ENCODE measurements at regions not wholly inside any gene's neighbourhood (a gene's known extent, or its start where the extent isn't known, plus 50 kb on each side); places are given as distances from the start of the nearest gene placed in this dataset.

DNA sequence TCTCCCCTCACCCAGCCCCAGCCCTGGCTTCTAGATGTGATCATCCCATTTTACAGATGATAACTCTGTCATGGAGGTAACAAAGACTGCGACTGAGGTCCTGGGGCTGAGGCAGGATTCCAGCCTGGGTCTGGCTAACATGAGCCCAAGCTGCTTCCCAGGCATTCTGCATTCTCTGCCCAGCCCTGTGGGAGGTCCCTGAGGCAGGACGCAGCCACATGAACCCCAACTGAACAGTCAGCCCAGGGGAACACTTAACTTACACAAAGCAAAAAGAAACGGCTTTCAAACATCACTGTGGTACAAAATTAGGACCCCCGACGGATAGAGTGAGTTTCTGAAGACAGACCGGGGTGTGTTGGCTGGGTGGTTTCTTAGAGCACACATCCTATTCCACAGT, 135.3 kb downstream of the ACKR3 start:
- TF ChIP-seq CTCF (IDR thresholded peaks at IDR 0.05; ENCODE audit: poor library complexity) (no peak), EZH2phosphoT487 (IDR thresholded peaks at IDR 0.05; ENCODE audit: low read depth, severe bottlenecking, unreplicated experiment) (no peak)
